ENCODE measurements at regions not wholly inside any gene's neighbourhood (a gene's known extent, or its start where the extent isn't known, plus 50 kb on each side); places are given as distances from the start of the nearest gene placed in this dataset.

DNA sequence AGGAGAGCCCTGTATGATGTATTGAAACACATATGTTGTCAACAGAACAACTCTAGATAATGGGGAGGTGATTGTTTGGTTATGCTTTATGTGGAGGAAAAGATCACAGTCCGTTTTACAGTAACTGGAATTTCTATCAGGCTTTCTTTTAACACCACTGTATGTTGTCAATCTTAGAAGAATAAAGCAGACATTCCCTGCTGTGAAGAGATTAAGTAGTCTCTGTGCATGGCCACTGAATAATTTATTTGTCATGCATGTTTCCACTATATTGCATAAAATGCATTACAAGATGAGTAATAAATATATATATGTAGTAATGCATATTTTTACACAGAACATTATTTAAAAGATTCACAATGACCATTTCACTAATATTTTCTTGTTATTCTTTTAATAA lies 440.0 kb downstream of the ANKRD7 start:
- Histone ChIP-seq H3K27me3 (ENCODE audit: control insufficient read depth, insufficient read depth, low read length) (no peaks in the 10 kb centered on the region), H3K4me3 (ENCODE audit: low read length) (no peak overlapping the region), H3K27ac (ENCODE audit: low read length) (no peak overlapping the region), H3K9me3 (ENCODE audit: control insufficient read depth, low read depth, low read length) (no peaks in the 10 kb centered on the region), H3K36me3 (ENCODE audit: control insufficient read depth, insufficient read depth, low read length) (no peaks in the 10 kb centered on the region), H3K4me1 (ENCODE audit: control insufficient read depth, insufficient read depth, low read length) (no peaks in the 10 kb centered on the region)
- no peak for DNase-seq
- WGBS (ENCODE audit: insufficient coverage, low lambda C conversion rate): no CpG with 5 or more reads among the region's 1 CpG

DNA sequence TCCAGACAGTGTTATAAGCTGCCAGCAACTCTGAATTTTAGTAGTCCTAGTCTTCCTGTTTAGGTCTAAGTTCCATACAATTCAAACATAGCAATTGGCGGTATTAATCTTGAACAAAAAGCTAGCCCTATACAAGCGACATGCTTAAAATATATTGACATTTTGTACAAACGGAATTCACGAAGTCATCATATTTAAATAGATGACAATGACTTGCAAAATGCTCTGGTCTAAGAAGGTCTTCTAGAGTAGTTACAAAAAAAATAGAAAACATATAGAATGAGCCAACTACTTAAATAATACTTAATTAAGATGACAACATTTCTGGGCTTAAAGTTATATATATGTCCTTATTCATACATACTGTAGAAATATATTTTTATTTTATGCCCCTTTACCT lies 446.6 kb downstream of the ANKRD7 start:
- H3K4me1 ChIP-seq (ENCODE audit: control insufficient read depth, insufficient read depth, low read length): no peaks in the 10 kb centered on the region
- no peaks in the 10 kb centered on the region for H3K27me3 ChIP-seq (ENCODE audit: control insufficient read depth, insufficient read depth, low read length)
- DNase-seq: no peak
- no peak overlapping the region for H3K27ac ChIP-seq (ENCODE audit: low read length)
- no peaks in the 10 kb centered on the region for H3K9me3 ChIP-seq (ENCODE audit: control insufficient read depth, low read depth, low read length)
- H3K4me3 ChIP-seq (ENCODE audit: low read length): no peak overlapping the region
- no peaks in the 10 kb centered on the region for H3K36me3 ChIP-seq (ENCODE audit: control insufficient read depth, insufficient read depth, low read length)
- 100% methylated on average over 3 of the region's 4 CpGs for WGBS (ENCODE audit: insufficient coverage, low lambda C conversion rate)

DNA sequence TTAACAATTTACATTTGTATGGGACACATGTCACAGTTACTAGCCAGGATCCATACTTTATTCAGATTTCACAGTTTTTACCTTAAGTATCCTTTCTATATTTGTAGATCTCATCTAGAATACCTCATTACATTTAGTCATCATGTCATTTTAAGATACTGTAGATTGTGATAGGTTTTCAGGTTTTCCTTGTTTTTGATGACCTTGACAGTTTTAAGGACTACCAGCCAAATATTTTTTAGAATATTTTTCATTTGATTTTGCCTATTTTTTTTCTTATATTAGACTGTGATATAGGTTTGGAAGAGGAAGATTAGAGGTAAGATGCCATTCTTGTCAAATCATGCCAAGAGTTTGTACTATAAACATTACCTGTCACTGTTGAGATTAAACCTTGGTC lies 460.3 kb downstream of the ANKRD7 start:
- no peaks in the 10 kb centered on the region for H3K4me1 ChIP-seq (ENCODE audit: control insufficient read depth, insufficient read depth, low read length)
- H3K9me3 ChIP-seq (ENCODE audit: control insufficient read depth, low read depth, low read length): no peaks in the 10 kb centered on the region
- H3K27ac ChIP-seq (ENCODE audit: low read length): no peak overlapping the region
- DNase-seq: no peak
- no peaks in the 10 kb centered on the region for H3K27me3 ChIP-seq (ENCODE audit: control insufficient read depth, insufficient read depth, low read length)
- no peaks in the 10 kb centered on the region for H3K36me3 ChIP-seq (ENCODE audit: control insufficient read depth, insufficient read depth, low read length)
- H3K4me3 ChIP-seq (ENCODE audit: low read length): no peak overlapping the region

DNA sequence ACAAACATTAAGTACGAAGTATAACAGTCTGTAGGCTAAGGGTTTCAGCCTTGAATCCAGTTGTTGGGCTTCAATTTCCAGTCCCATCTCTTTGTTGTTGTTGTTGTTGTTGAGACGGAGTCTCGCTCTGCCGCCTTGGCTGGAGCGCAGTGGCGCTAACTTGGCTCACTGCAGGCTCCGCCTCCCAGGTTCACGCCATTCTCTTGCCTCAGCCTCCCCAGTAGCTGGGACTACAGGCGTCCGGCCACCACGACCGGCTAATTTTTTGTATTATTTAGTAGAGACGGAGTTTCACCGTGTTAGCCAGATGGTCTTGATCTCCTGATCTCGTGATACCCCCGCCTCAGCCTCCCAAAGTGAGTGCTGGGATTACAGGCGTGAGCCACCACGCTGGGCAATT lies 464.9 kb downstream of the ANKRD7 start:
- H3K27ac ChIP-seq (ENCODE audit: low read length): no peak overlapping the region
- DNase-seq: no peak
- no CpG with 5 or more reads among the region's 18 CpGs for WGBS (ENCODE audit: insufficient coverage, low lambda C conversion rate)
- no peak overlapping the region for H3K4me3 ChIP-seq (ENCODE audit: low read length)
- no peaks in the 10 kb centered on the region for H3K9me3 ChIP-seq (ENCODE audit: control insufficient read depth, low read depth, low read length)
- H3K4me1 ChIP-seq (ENCODE audit: control insufficient read depth, insufficient read depth, low read length): no peaks in the 10 kb centered on the region
- H3K27me3 ChIP-seq (ENCODE audit: control insufficient read depth, insufficient read depth, low read length): no peaks in the 10 kb centered on the region
- no peaks in the 10 kb centered on the region for H3K36me3 ChIP-seq (ENCODE audit: control insufficient read depth, insufficient read depth, low read length)

DNA sequence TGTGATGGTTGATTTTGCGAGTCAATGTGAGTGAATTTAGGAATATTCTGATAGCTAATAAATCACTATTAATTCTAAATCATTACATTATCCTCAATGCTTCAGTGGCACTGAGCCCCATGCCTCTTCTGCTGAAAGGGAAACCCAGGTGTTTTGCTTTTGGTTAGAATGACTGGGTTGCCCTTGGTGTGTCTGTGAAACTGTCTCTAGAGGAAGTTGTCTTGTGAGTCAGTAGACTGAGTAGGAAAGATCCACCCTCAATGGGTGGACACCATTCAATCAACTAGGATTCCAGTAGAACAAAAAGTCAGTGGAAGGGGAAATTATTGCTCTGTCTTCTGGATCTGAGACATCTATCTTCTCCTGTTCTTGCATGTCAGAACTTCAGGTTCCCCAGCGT lies 472.4 kb downstream of the ANKRD7 start:
- no peak overlapping the region for H3K27ac ChIP-seq (ENCODE audit: low read length)
- no peaks in the 10 kb centered on the region for H3K9me3 ChIP-seq (ENCODE audit: control insufficient read depth, low read depth, low read length)
- H3K4me3 ChIP-seq (ENCODE audit: low read length): no peak overlapping the region
- no peak for DNase-seq
- H3K27me3 ChIP-seq (ENCODE audit: control insufficient read depth, insufficient read depth, low read length): no peaks in the 10 kb centered on the region
- no peaks in the 10 kb centered on the region for H3K4me1 ChIP-seq (ENCODE audit: control insufficient read depth, insufficient read depth, low read length)
- no peaks in the 10 kb centered on the region for H3K36me3 ChIP-seq (ENCODE audit: control insufficient read depth, insufficient read depth, low read length)
- WGBS (ENCODE audit: insufficient coverage, low lambda C conversion rate): no CpG with 5 or more reads among the region's 2 CpGs

DNA sequence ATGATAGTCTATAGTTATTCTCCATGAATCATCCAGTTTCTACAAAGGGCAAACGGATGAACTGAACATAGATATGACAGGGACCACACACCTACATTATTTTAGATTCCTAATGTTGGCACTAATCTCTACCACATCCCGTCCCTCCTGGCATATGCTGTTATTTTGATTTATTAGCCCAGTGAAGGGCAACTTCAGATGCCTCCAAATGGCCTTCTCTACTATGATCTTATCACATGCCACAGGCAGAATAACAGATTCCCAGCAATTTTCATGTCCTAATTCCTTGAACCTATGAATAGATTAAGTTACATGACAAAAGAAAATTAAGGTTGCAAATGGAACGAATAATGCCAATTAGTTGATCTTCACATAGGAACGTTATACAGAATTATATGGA lies 474.7 kb downstream of the ANKRD7 start:
- DNase-seq: no peak
- Histone ChIP-seq H3K36me3 (ENCODE audit: control insufficient read depth, insufficient read depth, low read length) (no peaks in the 10 kb centered on the region), H3K9me3 (ENCODE audit: control insufficient read depth, low read depth, low read length) (no peaks in the 10 kb centered on the region), H3K4me1 (ENCODE audit: control insufficient read depth, insufficient read depth, low read length) (no peaks in the 10 kb centered on the region), H3K27ac (ENCODE audit: low read length) (no peak overlapping the region), H3K4me3 (ENCODE audit: low read length) (no peak overlapping the region), H3K27me3 (ENCODE audit: control insufficient read depth, insufficient read depth, low read length) (no peaks in the 10 kb centered on the region)
- WGBS (ENCODE audit: insufficient coverage, low lambda C conversion rate): 77% methylated on average over 3 of the region's 4 CpGs

DNA sequence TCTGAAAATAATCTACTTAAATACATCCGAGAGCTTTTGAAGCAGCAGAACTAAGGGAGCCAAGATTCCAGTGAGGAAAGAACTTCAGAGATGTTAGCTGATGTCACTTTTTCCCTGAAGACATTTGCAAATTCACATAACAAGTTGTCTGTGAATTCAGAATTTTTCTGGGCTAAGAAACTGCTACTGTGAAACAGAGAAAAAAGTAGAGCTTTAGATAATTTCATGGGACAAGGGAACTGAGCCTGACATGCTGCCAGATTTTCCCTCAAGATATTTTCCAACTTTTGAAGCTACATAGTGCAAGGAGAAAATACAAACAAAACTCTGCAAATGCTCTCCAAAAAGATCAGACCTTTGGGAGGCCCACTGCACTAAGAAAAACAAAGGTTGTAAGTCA lies 484.2 kb downstream of the ANKRD7 start:
- H3K9me3 ChIP-seq (ENCODE audit: control insufficient read depth, low read depth, low read length): no peaks in the 10 kb centered on the region
- no peak overlapping the region for H3K27ac ChIP-seq (ENCODE audit: low read length)
- no peaks in the 10 kb centered on the region for H3K4me1 ChIP-seq (ENCODE audit: control insufficient read depth, insufficient read depth, low read length)
- H3K36me3 ChIP-seq (ENCODE audit: control insufficient read depth, insufficient read depth, low read length): no peaks in the 10 kb centered on the region
- H3K27me3 ChIP-seq (ENCODE audit: control insufficient read depth, insufficient read depth, low read length): no peaks in the 10 kb centered on the region
- no CpG with 5 or more reads among the region's 1 CpG for WGBS (ENCODE audit: insufficient coverage, low lambda C conversion rate)
- DNase-seq: no peak
- H3K4me3 ChIP-seq (ENCODE audit: low read length): no peak overlapping the region

DNA sequence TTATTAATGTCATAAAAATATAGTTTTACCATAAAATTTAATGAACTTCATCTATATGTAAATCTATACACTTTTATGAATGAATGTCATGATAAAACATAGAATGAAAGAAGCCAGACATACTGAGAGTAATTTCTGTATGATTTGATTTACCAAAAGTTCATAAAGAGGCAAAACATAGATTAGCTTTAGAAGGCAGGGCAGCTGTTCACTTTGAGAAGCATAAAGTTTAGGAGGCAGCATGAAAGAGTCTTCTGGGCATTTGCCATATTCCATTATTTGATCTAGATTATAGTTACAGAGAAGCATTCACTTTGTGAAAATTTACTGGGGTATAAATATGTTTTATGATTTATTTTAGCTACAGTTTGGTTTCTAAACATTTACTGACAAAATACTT lies 487.2 kb downstream of the ANKRD7 start:
- DNase-seq: no peak
- no peaks in the 10 kb centered on the region for H3K9me3 ChIP-seq (ENCODE audit: control insufficient read depth, low read depth, low read length)
- H3K4me1 ChIP-seq (ENCODE audit: control insufficient read depth, insufficient read depth, low read length): no peaks in the 10 kb centered on the region
- H3K4me3 ChIP-seq (ENCODE audit: low read length): no peak overlapping the region
- no peaks in the 10 kb centered on the region for H3K36me3 ChIP-seq (ENCODE audit: control insufficient read depth, insufficient read depth, low read length)
- H3K27ac ChIP-seq (ENCODE audit: low read length): no peak overlapping the region
- no peaks in the 10 kb centered on the region for H3K27me3 ChIP-seq (ENCODE audit: control insufficient read depth, insufficient read depth, low read length)

DNA sequence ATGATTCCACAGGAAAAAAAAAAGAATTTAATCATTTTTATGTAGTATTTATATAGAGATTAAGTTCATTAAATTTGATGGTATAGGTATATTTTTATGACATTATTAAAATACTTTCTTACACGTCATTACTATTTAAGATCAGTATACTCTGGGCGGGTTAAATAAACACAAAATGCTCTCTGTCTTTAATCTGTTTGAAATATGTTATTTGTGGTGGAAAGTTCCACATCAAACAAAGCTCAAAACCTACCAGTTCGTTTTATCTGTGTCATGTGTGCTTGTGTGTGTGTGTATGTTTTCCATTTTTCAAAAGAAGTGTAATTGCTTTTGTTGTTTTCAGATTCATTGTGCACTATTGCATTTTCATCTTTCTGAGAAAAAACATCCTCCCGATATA lies 488.5 kb downstream of the ANKRD7 start:
- Histone ChIP-seq H3K36me3 (ENCODE audit: control insufficient read depth, insufficient read depth, low read length) (no peaks in the 10 kb centered on the region), H3K27ac (ENCODE audit: low read length) (no peak overlapping the region), H3K9me3 (ENCODE audit: control insufficient read depth, low read depth, low read length) (no peaks in the 10 kb centered on the region), H3K27me3 (ENCODE audit: control insufficient read depth, insufficient read depth, low read length) (no peaks in the 10 kb centered on the region), H3K4me3 (ENCODE audit: low read length) (no peak overlapping the region), H3K4me1 (ENCODE audit: control insufficient read depth, insufficient read depth, low read length) (no peaks in the 10 kb centered on the region)
- WGBS (ENCODE audit: insufficient coverage, low lambda C conversion rate): 62% methylated on average over 3 of the region's 4 CpGs
- no peak for DNase-seq

DNA sequence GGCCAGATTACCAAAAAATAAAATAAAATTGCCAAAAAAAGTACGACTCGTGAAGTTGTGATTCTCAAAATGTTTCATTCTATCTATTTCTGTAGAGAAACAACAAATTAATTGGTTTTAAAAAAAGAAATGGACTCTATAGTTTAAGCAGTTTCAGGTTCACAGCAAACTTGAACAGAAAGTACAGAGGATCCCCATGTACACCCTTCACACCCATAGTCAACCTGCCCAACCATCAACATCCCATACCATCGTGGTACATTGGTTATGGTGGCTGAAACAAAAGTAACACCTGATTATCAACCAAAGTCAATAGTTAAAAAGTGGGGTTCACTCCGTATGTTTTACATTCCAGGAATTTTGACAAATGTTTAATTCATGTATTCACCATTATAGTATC lies 496.1 kb downstream of the ANKRD7 start:
- no peaks in the 10 kb centered on the region for H3K4me1 ChIP-seq (ENCODE audit: control insufficient read depth, insufficient read depth, low read length)
- no peak overlapping the region for H3K4me3 ChIP-seq (ENCODE audit: low read length)
- H3K9me3 ChIP-seq (ENCODE audit: control insufficient read depth, low read depth, low read length): no peaks in the 10 kb centered on the region
- DNase-seq: no peak
- WGBS (ENCODE audit: insufficient coverage, low lambda C conversion rate): 85% methylated on average over 3 of the region's 4 CpGs
- no peaks in the 10 kb centered on the region for H3K36me3 ChIP-seq (ENCODE audit: control insufficient read depth, insufficient read depth, low read length)
- no peaks in the 10 kb centered on the region for H3K27me3 ChIP-seq (ENCODE audit: control insufficient read depth, insufficient read depth, low read length)
- no peak overlapping the region for H3K27ac ChIP-seq (ENCODE audit: low read length)

DNA sequence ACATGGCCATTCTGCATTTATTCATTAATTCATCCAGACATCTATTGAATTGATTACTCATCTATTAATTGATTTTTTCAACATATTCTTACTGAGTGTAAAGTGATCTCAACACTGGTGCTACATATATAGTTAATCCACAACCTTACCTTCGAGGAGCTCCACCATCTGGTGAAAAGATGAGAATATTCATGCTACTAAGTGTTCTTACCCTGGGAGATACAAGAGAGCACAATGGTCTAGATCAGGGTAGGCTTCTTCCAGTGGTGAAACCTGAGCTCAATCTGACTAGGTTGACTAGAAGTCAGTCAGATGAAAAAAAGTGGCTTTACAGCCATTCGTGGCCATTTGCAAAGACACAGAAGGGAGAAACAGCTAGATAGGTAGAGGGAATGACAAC lies 507.4 kb downstream of the ANKRD7 start:
- 50% methylated on average over 1 of the region's 2 CpGs for WGBS (ENCODE audit: insufficient coverage, low lambda C conversion rate)
- no peak for DNase-seq
- no peaks in the 10 kb centered on the region for H3K36me3 ChIP-seq (ENCODE audit: control insufficient read depth, insufficient read depth, low read length)

More for the DNA sequence above, 507.4 kb downstream of the ANKRD7 start:
- no peak overlapping the region for H3K4me3 ChIP-seq (ENCODE audit: low read length)
- no peaks in the 10 kb centered on the region for H3K4me1 ChIP-seq (ENCODE audit: control insufficient read depth, insufficient read depth, low read length)
- no peaks in the 10 kb centered on the region for H3K9me3 ChIP-seq (ENCODE audit: control insufficient read depth, low read depth, low read length)
- H3K27ac ChIP-seq (ENCODE audit: low read length): no peak overlapping the region
- H3K27me3 ChIP-seq (ENCODE audit: control insufficient read depth, insufficient read depth, low read length): no peaks in the 10 kb centered on the region

Data from large intestine (tissue), 3 donors.